ENCODE measurements at regions not wholly inside any gene's neighbourhood (a gene's known extent, or its start where the extent isn't known, plus 50 kb on each side); places are given as distances from the start of the nearest gene placed in this dataset.

GRCh38 chrX:44735498-44735897 lies 108.3 kb upstream of the DUSP21 start:
- no peak for TF ChIP-seq POLR2A (IDR thresholded peaks at IDR 0.05)
- no peak for TF ChIP-seq POLR2AphosphoS5 (IDR thresholded peaks at IDR 0.05)
